ENCODE measurements at regions not wholly inside any gene's neighbourhood (a gene's known extent, or its start where the extent isn't known, plus 50 kb on each side); places are given as distances from the start of the nearest gene placed in this dataset.

DNA sequence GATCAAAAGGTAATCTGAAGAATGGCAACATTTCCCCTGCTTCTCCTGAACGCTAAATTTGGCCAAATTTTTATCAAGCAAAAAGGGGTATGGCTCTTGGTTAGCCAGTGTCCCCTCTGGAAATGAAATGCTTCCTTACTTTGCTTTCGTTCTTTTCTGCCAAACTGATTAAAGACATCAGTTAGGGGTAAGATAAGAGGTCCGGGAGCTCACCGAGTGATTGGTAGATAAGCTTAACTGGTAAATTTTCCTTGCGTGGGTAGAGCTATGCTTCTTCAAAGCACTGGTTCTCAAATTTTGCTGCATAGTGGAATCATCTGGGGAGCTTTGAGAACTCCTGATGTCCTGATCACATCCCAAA is 62.7 kb upstream of the MAPRE2 start:
- TF ChIP-seq, protein P1, sequence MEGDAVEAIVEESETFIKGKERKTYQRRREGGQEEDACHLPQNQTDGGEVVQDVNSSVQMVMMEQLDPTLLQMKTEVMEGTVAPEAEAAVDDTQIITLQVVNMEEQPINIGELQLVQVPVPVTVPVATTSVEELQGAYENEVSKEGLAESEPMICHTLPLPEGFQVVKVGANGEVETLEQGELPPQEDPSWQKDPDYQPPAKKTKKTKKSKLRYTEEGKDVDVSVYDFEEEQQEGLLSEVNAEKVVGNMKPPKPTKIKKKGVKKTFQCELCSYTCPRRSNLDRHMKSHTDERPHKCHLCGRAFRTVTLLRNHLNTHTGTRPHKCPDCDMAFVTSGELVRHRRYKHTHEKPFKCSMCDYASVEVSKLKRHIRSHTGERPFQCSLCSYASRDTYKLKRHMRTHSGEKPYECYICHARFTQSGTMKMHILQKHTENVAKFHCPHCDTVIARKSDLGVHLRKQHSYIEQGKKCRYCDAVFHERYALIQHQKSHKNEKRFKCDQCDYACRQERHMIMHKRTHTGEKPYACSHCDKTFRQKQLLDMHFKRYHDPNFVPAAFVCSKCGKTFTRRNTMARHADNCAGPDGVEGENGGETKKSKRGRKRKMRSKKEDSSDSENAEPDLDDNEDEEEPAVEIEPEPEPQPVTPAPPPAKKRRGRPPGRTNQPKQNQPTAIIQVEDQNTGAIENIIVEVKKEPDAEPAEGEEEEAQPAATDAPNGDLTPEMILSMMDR (IDR thresholded peaks at IDR 0.05) = no peak
- TF ChIP-seq POLR2A (IDR thresholded peaks at IDR 0.05) (no peak), POLR2AphosphoS5 (IDR thresholded peaks at IDR 0.05) (no peak)

Measured in transverse colon (tissue), 4 donors.